GM12873 (cell line): ENCODE measurements at regions not wholly inside any gene's neighbourhood (a gene's known extent, or its start where the extent isn't known, plus 50 kb on each side); places are given as distances from the start of the nearest gene placed in this dataset.

Experiments used
- TF ChIP-seq, protein P1 (sequence below): IDR thresholded peaks from 2 replicates; pipeline ENCODE4 v1.5.1; 2012; ENCODE audit warnings: low read depth, mild to moderate bottlenecking, moderate library complexity, low read length, control low read depth; ENCODE audit not compliant: insufficient read depth; ENCODE audit errors: missing control alignments

DNA sequence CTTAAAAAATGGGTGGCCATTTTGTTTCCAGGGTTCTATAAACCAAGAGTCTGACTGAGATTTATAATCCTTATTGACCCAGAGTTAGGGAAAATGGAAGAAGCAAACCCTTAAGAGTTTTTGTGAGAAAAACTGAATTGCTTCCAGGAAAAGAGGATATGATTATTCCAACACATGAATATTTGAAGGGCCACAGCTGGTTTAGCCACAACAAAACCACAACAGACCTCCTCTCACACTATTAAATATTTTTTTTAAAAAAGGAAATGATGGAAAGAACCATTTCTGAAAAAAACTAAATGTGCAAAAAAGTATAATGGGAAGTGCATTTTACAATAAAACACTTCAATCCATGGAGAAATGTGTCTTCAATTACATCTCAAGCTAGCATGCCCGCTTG, 182.7 kb downstream of the ETAA1 start:
- TF ChIP-seq, protein P1, sequence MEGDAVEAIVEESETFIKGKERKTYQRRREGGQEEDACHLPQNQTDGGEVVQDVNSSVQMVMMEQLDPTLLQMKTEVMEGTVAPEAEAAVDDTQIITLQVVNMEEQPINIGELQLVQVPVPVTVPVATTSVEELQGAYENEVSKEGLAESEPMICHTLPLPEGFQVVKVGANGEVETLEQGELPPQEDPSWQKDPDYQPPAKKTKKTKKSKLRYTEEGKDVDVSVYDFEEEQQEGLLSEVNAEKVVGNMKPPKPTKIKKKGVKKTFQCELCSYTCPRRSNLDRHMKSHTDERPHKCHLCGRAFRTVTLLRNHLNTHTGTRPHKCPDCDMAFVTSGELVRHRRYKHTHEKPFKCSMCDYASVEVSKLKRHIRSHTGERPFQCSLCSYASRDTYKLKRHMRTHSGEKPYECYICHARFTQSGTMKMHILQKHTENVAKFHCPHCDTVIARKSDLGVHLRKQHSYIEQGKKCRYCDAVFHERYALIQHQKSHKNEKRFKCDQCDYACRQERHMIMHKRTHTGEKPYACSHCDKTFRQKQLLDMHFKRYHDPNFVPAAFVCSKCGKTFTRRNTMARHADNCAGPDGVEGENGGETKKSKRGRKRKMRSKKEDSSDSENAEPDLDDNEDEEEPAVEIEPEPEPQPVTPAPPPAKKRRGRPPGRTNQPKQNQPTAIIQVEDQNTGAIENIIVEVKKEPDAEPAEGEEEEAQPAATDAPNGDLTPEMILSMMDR: no peak

DNA sequence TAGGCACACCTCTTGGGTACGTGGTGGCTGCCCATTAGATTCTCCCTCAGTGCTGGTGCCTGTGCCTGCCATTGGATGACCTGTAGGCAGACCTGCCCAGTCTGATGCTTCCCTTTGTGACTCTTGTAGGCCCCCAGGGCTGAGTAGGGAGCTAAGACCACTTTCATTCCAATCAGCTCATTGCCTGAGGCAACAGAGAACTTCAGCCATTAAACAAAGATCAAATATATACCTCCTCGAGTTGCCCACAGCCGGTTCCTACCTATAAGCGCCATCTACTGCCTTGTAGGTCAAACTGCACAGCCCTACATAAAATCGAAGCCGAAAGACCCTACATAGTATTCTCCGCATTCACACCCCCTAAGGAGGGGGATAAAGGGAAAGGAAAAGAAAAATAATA, 184.6 kb downstream of the ETAA1 start:
- TF ChIP-seq, protein P1: peak; percentile 34

DNA sequence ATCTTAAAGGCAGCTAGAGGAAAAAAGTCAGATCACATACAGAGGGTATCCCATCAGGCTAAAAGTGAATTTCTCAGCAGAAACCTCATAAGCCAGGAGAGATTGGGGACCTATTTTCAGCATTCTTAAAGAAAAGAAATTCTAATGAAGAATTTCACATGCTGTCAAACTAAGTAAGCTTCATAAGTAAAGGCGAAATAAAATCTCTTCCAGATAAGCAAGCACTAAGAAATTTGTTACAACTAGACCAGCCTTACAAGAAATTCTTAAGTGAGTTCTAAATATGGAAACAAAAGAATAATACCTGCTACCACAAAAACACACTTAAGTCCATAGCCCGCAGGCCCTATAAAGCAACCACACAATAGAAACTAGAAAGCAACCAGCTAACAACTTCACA, 186.1 kb downstream of the ETAA1 start:
- TF ChIP-seq, protein P1: no peak

DNA sequence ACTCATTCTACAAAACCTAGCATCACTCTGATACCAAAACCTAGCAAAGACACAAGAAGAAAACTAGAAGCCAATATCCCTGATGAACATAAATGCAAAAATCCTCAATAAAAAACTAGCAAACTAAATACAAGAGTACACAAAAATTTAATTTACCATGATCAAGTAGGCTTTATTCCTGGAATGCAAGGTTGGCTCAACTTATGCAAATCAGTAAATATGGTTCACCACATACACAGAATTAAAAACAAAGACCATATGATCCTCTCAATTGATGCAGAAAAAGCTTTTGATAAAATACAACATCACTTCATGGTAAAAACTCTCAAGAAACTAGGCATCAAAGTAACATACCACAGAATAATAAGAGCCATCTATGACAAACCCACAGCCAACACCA, 188.3 kb downstream of the ETAA1 start:
- TF ChIP-seq, protein P1: no peak

DNA sequence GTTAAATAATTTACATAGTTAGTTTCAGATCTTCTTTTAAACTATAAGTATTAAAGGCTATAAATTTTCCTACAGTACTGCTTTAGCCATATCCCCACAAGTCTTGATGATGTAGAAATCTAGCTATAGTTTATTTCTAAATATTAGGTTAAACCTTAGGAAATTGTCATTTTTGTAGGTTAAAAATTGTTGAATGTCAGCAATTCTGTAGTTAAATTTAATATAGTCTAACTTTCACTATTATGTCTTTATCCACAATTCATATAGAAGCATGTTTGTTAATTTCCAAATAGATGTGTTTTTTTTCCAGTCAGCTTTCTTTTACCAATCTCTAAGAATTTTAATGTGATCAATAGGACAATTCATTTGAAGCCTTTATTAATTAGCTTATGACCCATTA, 199.7 kb downstream of the ETAA1 start:
- TF ChIP-seq, protein P1: no peak

DNA sequence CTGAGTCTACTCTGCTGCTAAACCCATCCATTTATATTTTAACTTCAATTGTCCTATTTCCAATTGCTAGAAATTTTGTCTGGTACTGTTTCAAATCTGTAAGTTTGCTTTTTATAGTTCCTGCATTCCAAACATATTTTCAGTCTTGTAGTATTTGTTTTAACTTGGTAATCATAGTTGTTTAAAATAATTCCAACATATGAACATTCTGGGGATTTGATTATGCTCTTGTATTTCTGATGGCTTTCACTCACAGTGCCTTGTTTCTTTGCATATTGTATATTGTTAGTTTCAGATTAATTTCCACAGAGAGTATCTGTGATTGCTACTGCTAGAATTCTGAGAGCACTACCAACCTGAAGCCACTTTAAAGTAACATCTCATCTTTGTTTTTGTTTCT, 202.4 kb downstream of the ETAA1 start:
- TF ChIP-seq, protein P1: no peak

DNA sequence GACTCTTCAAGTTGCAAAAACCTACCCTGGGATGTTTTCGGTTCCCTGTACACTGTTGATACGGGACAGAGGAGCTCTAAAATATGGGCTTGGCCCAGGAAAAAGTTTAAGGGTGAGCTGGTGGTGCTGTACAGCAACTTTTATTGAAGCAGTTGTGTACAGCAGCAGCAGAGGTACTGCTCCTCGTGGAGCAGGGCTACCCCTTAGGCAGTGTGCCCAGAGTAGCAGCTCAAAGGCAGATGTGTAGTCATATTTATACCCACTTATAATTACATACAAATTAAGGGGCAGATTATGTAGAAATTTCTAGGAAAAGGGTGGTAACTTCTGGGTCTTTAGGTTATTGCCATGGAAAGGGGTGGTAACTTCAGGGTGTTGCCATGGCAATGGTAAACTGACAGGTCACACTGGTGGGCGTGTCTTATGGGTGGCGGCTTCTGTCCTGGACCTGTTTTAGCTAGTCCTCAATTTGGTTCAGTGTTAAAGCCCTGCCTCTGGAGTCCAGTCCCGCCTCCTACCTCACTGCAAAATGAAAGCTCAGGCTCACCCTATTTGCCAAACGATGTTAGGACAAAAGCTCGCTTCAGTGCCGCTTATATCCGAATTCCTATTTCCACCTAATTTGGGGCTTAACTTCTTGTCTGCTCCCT, 203.2 kb downstream of the ETAA1 start:
- TF ChIP-seq, protein P1: no peak

DNA sequence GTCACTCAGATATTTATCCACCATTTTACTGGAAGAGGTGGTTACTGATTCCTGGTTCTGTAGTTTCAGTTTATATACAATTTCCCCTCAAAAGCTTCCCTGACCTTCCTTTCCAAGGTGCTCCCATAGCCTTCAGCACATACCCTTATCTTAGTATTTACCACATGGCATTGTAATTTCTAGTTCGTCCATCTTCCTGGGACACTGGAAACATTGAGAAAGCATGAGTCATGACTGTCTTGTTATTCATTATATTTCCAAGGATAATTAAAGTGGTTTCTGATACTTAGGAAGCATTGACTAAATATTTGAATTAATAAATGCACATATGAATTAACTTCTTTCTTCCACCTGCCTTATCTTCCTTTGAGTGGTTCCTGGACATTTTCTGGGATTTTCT, 203.8 kb downstream of the ETAA1 start:
- TF ChIP-seq, protein P1: no peak
